Activated gamma-delta T cell treated with Interleukin-2 at 50 U/mL for 16 hours (primary cell): ENCODE measurements at regions not wholly inside any gene's neighbourhood (a gene's known extent, or its start where the extent isn't known, plus 50 kb on each side); places are given as distances from the start of the nearest gene placed in this dataset.
"Not testable (repeated sequence)": the region's sequence is repeated elsewhere in the genome, so short reads cannot be mapped to it uniquely, and the experiment has no call there.

Experiments used
- DNase-seq: peaks from one replicate; pipeline ENCODE4 v3.0.0-alpha.2; 2020

DNA sequence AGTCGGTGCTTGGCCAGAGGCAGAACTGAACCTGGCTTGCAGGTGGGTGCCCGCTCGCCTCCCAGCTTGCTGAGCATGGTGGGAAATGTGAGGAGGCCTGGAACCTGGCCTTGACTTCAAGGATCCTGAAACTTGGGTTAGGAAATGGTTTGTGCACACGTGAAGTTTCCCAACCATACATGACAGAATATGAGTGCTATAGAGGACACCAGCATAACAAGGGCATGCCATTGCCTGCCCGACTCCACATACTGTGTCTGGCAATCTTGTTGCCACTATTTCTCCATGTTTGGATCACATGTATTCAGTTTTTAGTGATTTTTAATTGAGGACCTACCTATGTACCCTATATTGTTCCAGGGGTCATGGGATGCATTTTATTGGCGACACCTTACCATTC lies 177.6 kb upstream of the ANKRD55 start:
- DNase-seq = no peak

GRCh38 chr5:56409331-56410190 lies 176.4 kb upstream of the ANKRD55 start:
- no peak for DNase-seq

- no peak for DNase-seq
These were observed 173.7 kb upstream of the ANKRD55 start for GRCh38 chr5:56406838-56407237.

DNA sequence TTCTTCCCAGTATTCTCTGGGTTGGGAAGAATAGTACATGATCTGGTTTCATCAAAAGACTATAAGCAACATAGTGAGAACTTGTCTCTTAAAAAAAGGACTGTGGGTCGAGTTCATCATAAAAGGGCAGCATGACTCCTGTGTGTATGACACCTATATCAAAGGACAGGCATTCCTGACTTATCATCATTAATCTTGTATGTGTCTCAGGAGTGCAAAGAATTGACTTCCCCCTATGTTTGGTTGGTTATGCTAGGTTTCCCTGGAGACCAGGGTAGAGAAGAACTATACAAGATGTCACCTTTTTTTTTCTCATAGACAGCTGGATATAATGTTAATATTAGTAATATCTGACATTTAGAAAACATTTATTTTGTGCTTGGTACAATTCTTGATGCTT lies 173.1 kb upstream of the ANKRD55 start:
- DNase-seq = no peak

DNA sequence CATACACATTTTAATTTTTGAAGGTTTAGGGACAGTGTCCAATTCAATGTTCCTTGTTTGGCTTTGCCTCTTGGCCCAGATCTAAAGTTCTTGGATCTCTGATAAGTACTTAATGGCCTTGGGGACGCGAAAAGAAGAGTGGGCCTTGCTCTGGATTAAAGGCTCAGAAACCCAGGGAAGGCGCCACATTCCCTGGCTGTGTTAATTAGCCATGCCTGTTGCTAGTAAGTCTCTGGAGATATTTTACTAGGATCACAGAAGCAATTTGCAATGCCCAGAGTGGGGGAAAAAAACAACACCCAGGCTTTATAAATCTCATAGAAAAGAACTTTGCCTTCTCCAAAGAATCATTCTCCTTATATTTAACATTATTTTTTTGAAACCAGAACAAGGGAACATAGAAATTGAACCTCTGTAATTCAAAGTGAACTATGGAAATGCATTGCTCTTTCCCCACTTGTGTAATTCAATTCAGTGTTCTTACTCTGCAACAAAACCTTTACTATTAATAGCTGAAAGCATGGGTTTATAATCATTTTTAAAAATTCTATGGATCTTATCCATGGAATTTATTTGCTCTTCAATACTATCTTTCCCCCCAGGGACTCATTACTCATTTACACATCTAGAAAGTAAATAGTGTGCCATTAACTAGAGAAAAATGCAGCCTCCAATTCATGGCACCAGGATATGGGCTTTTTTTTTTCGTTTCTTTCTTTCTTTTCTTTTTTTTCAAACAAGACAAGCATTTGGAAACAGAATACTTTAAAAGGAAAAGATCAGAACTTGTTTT lies 172.2 kb upstream of the ANKRD55 start:
- no peak for DNase-seq

DNA sequence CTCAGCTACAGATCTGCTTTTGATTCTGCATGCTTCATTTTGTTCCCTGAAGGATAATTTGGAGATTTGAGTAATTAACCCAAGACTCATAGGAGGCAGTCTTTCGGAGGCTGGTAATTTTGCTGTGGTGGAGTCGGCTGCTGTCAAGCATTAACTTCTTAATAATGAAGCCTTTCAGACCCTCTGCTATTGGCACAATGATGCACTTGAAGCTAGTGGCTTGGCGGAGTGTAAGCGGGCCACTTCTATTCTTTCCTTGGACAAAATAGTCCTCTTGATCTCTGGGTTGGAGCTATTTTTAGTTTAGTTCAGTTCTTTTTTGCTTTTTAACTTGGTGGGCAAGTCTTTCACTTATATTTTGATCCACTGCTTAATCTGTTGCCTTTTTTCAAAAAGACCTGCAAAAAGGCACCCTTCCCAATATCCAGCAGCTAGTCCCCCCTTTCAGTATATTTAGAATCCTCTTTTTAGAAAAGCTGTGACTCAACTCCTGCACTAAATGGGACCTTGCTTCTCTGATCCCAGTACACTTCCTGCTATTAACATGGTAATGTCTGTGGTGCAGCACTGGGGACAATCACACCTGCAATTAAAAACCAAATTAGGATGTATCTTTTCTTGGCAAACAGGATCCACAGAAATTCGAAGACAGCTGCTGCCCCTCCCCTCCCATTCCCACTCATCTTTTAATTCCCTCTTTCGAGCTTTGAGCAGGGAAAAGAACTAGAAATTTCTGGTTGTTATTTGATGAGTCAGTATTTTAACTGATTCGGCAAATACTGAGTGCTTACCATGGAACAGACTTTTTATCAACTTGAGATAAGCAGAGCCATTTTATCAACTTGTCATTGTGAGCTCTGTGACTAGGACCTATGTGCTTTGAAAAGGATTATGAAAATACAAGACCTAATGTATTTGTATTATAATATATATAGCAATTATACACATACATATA lies 169.4 kb upstream of the ANKRD55 start:
- DNase-seq = no peak

GRCh38 chr5:56397796-56398195 lies 164.7 kb upstream of the ANKRD55 start:
- DNase-seq = not testable (repeated sequence)

GRCh38 chr5:56396634-56397033 lies 163.5 kb upstream of the ANKRD55 start:
- no peak for DNase-seq

- no peak for DNase-seq
These were observed 156.1 kb upstream of the ANKRD55 start for GRCh38 chr5:56389261-56389660.

- DNase-seq = no peak
These were observed 155.3 kb upstream of the ANKRD55 start for GRCh38 chr5:56388229-56388985.

- DNase-seq = no peak
These were observed 152.9 kb upstream of the ANKRD55 start for GRCh38 chr5:56386046-56386445.

- no peak for DNase-seq
These were observed 151.1 kb upstream of the ANKRD55 start for GRCh38 chr5:56384186-56384585.

DNA sequence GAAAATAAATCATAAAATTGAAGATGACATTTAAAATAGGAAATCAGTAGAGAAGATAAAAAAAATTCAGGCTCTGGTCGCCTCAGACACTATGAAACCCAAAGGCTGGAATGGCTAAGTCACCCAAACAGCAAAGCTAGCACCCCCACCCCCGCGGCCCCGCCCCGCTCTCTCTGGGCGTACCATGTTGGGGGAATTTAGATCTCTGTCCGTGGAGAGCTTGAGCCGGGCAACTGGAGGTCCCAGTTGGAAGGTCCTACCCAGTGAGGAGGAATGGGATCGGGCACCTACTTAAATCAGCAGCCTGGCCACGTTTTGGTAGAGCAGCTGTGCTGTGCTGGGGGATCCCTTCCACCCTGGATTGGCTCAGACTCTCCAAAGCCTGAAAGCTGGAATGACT lies 150.6 kb upstream of the ANKRD55 start:
- DNase-seq = no peak

DNA sequence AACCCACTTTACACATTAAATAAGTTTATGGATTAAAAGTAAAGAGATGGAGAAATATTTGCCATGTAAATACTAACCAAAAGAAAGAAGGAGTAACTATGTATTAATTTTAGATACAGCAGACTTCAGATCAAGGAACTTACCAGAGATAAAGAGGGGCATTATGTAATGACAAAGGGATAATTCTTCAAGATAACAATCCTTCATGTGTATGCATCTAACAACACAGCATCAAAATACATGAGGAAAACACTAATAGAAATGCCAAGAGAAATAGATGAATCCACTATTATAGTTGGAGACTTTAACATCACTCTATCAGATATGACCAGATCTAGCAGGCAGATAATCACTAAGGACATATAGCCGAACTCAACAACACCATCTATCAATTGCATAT lies 149.8 kb upstream of the ANKRD55 start:
- no peak for DNase-seq

DNA sequence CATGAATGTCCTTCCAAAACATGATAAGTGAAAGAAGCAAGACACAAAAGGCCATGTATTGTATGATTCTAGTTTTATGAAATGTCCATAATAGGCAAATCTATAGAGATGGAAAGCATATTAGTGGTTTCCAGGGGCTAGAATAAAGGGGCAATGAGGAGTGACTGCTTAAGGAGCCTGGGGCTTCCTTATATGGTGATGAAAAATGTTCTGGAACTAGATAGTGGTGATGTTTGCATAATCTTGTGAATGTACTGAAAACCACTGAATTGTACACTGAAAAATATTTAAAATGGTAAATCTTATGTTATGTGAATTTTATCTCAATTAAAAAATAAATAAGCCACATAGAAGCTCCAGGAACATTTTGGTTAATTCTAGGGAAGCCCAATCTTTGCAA lies 144.4 kb upstream of the ANKRD55 start:
- no peak for DNase-seq

DNA sequence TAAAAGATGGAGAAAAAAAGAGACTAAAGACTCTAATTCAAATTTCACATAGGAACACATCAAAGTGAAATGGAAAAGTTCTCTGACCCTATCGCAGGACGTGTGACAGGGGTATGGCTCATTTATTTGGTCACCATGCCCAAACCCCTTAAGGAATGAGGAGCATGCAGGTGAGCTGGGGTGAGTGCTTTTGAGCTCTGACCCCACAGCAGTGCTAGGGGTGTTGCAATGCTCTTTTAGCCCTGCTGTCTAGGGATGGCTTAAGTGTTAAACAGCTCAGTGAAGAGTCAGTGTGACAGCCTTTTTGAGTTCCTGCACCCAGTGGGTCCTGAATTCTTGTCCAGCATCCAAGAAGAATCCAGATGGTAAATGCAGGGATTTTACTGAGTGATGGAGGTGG lies 143.0 kb upstream of the ANKRD55 start:
- DNase-seq = no peak

DNA sequence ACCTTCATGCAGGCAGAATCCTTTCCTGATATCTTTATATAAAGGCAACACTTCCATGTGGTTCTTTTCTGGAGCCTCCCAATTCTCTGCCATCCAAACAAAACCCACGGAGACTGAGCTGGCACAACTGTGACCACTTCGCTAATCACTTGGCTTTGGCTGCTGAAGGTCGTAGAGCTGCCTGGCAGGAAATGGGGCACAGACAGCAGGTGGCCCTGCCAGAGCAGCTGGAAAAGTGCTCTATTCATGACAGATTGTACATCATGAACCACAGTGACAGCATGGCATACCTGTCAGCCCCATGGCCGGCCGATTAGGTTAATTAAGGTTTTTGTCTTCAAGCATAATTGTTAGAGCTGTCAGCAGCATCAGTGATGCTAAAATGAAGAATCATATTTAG lies 141.9 kb upstream of the ANKRD55 start:
- DNase-seq = no peak

- DNase-seq = not testable (repeated sequence)
These were observed 139.4 kb upstream of the ANKRD55 start for GRCh38 chr5:56372491-56372890.

DNA sequence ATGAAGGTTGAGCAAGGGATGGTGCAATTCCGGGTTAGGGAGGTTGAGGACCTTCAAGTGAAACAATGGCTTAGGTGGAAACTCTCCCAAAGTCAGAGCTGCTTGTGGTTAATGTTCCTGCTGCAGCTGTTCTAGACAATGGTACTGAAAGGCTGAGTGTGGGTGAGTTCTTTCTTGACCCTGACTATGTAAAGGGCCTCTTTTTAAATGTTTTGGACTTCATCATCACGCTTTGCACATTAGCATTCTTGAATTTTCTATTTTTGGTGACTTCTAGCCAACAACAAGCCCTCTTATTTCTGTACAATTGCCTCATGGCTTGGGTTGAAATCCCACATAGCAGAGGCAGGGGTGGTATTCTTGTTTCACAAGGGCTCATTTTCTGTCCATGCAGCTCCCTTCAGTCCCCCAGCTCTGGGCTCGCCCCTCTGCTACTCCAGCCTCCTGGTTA lies 136.3 kb upstream of the ANKRD55 start:
- DNase-seq = no peak

GRCh38 chr5:56367748-56368147 lies 134.6 kb upstream of the ANKRD55 start:
- no peak for DNase-seq

DNA sequence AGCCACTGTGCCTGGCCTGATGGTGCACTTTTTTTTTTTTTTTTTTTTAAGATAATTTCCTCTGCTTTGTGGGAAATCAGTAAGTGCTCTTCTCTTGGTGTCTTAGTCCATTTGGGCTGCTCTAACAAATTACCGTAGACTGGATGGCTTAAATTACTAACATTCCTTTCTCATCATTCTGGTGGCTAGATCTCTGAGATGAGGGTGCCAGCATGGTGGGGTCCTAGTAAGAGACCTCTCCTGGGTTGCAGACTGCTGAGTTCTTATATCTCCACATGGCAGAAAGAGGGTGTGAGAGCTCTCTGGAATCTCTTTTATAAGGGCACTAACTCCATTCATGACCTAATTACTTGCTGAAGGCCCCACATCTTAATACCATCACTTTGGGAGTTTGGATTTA lies 133.9 kb upstream of the ANKRD55 start:
- DNase-seq = no peak

DNA sequence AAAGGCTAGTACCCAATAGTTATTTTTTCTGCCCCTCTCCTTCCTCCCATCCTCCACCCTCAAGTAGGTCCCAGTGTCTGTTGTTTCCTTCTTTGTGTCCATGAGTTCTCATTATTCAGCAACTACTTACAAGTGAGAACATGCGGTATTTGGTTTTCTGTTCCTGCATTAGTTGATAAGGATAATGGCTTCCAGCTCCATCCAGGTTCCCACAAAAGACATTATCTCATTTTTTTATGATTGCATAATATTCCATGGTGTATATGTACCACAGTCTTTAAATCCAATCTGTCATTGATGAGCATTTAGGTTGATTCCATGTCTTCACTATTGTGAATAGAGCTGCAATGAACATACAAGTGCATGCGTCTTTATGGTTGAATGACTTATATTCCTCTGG lies 128.3 kb upstream of the ANKRD55 start:
- DNase-seq = no peak
